Gastrocnemius medialis (tissue), 4 donors: ENCODE measurements at regions not wholly inside any gene's neighbourhood (a gene's known extent, or its start where the extent isn't known, plus 50 kb on each side); places are given as distances from the start of the nearest gene placed in this dataset.

Experiments
- ATAC-seq, 2 donors: fragments of 150-250 bp; one replicate each; pipeline ENCODE4 v1.9.1; 2016
- DNase-seq, 2 donors: peaks; one replicate each; pipeline ENCODE4 v3.0.0-alpha.2; 2019
- H3K27ac ChIP-seq, 4 donors: fragments of 200-600 bp; sonication (generic); 1 replicate in 1 of 4; 2 replicates in 3 of 4; pipeline ENCODE4 v1.5.1; 2016 to 2018; ENCODE audit warnings: mild to moderate bottlenecking in 2 of 4, moderate library complexity in 1 of 4
- H3K27me3 ChIP-seq, 3 donors: fragments of 200-600 bp; sonication (generic) in 2 of 3; 1 replicate in 1 of 3; 2 replicates in 2 of 3; pipeline versions ENCODE4 v1.5.1 to v1.6.0; 2016 to 2019; ENCODE audit warnings: mild to moderate bottlenecking in 1 of 3, moderate library complexity in 1 of 3
- H3K36me3 ChIP-seq, 2 donors: fragments of 200-600 bp; sonication (generic) in 1 of 2; one replicate each; pipeline ENCODE4 v1.5.1; 2017 to 2018
- H3K4me1 ChIP-seq, 2 donors: fragments of 200-600 bp; sonication (generic) in 1 of 2; one replicate each; pipeline ENCODE4 v1.5.1; 2016 to 2017; ENCODE audit warnings: mild to moderate bottlenecking in 2 of 2
- H3K4me3 ChIP-seq, 4 donors: fragments of 200-600 bp; sonication (generic) in 3 of 4; 1 replicate in 1 of 4; 2 replicates in 3 of 4; pipeline ENCODE4 v1.5.1; 2016 to 2019; ENCODE audit warnings: mild to moderate bottlenecking in 2 of 4
- H3K9me3 ChIP-seq, 3 donors: fragments of 200-600 bp; sonication (generic) in 2 of 3; 1 replicate in 1 of 3; 2 replicates in 2 of 3; pipeline ENCODE4 v1.5.1; 2016 to 2019
- CTCF ChIP-seq, 5 experiments: fragments of 450-650 bp in 3 of 5; fragments of 200-600 bp in 2 of 5; sonication (generic) in 2 of 5; IDR thresholded peaks in 4 of 5; conservative IDR thresholded peaks in 1 of 5; 1 replicate in 4 of 5; 2 replicates in 1 of 5; pipeline ENCODE4 v1.5.1; 2016 to 2019; ENCODE audit warnings: antibody characterized with exemption in 5 of 5, mild to moderate bottlenecking in 3 of 5, moderate library complexity in 3 of 5
- POLR2A ChIP-seq, 2 donors: fragments of 450-650 bp; IDR thresholded peaks; one replicate each; pipeline ENCODE4 v1.6.1; 2017; ENCODE audit warnings: antibody characterized with exemption in 2 of 2, mild to moderate bottlenecking in 2 of 2, moderate library complexity in 2 of 2
- in situ Hi-C, 4 donors: fragments of 200-750 bp; cut with MboI; loops; one replicate each; pipeline versions ENCODE4 v1.15.0 to v1.8.0; 2017; ENCODE audit warnings: low sequenced_read_pairs in 4 of 4
- intact Hi-C: fragments of 100-400 bp; cut with DNase I; formaldehyde crosslinking; loops from one replicate; pipeline ENCODE4 v1.15.1; 2023; ENCODE audit warnings: low total_unique reads

- TF ChIP-seq CTCF (IDR thresholded peaks at IDR 0.05 in 4 of 5, conservative IDR thresholded peaks at IDR 0.05 in 1 of 5), result no peak
- TF ChIP-seq POLR2A (IDR thresholded peaks at IDR 0.05), result no peak
- no peak overlapping the region for H3K4me3 ChIP-seq
- ATAC-seq, result no peak
- no peak overlapping the region for H3K27ac ChIP-seq
- DNase-seq, result no peak
- no peaks in the 10 kb centered on the region for H3K4me1 ChIP-seq
- in situ Hi-C loops, result no loop called here
- no peaks in the 10 kb centered on the region for H3K36me3 ChIP-seq
- intact Hi-C loops, result no loop called here
- H3K9me3 ChIP-seq, result no peaks in the 10 kb centered on the region
- no peaks in the 10 kb centered on the region for H3K27me3 ChIP-seq
Measured at GRCh38 chr12:19039515-19039914, 90.0 kb upstream of the PLEKHA5 start.

GRCh38 chr12:19042221-19042620, 87.3 kb upstream of the PLEKHA5 start:
- H3K4me3 ChIP-seq, result no peak overlapping the region
- H3K9me3 ChIP-seq, result no peaks in the 10 kb centered on the region
- ATAC-seq (no peak), DNase-seq (no peak)
- no peaks in the 10 kb centered on the region for H3K4me1 ChIP-seq
- intact Hi-C loops, result no loop called here
- no peaks in the 10 kb centered on the region for H3K27me3 ChIP-seq
- H3K27ac ChIP-seq, result no peak overlapping the region
- TF ChIP-seq POLR2A (IDR thresholded peaks at IDR 0.05) (no peak), CTCF (IDR thresholded peaks at IDR 0.05 in 4 of 5, conservative IDR thresholded peaks at IDR 0.05 in 1 of 5) (no peak)
- H3K36me3 ChIP-seq, result no peaks in the 10 kb centered on the region
- in situ Hi-C loops, result no loop called here

- Histone ChIP-seq H3K36me3 (no peaks in the 10 kb centered on the region), H3K9me3 (no peaks in the 10 kb centered on the region), H3K4me1 (no peaks in the 10 kb centered on the region), H3K27me3 (no peaks in the 10 kb centered on the region), H3K27ac (no peak overlapping the region), H3K4me3 (no peak overlapping the region)
- no peak for ATAC-seq
- TF ChIP-seq POLR2A (IDR thresholded peaks at IDR 0.05), result no peak
- DNase-seq, result no peak
- intact Hi-C loops (no loop called here), in situ Hi-C loops (no loop called here)
Measured at GRCh38 chr12:19044430-19044829, 85.1 kb upstream of the PLEKHA5 start.

GRCh38 chr12:19044891-19045290, 84.6 kb upstream of the PLEKHA5 start:
- no peak overlapping the region for H3K27ac ChIP-seq
- DNase-seq (no peak), ATAC-seq (no peak)
- no peaks in the 10 kb centered on the region for H3K4me1 ChIP-seq
- in situ Hi-C loops (no loop called here), intact Hi-C loops (no loop called here)
- H3K4me3 ChIP-seq, result no peak overlapping the region
- H3K27me3 ChIP-seq, result no peaks in the 10 kb centered on the region
- no peaks in the 10 kb centered on the region for H3K36me3 ChIP-seq
- H3K9me3 ChIP-seq, result no peaks in the 10 kb centered on the region
- TF ChIP-seq POLR2A (IDR thresholded peaks at IDR 0.05) (no peak), CTCF (IDR thresholded peaks at IDR 0.05 in 4 of 5, conservative IDR thresholded peaks at IDR 0.05 in 1 of 5) (no peak)

GRCh38 chr12:19045426-19045825, 84.1 kb upstream of the PLEKHA5 start:
- H3K4me1 ChIP-seq, result no peaks in the 10 kb centered on the region
- ATAC-seq (no peak), DNase-seq (no peak)
- no peak for TF ChIP-seq POLR2A (IDR thresholded peaks at IDR 0.05)
- no peak for TF ChIP-seq CTCF (IDR thresholded peaks at IDR 0.05 in 4 of 5, conservative IDR thresholded peaks at IDR 0.05 in 1 of 5)
- no peaks in the 10 kb centered on the region for H3K36me3 ChIP-seq
- intact Hi-C loops, result no loop called here
- no peaks in the 10 kb centered on the region for H3K27me3 ChIP-seq
- in situ Hi-C loops, result no loop called here
- H3K9me3 ChIP-seq, result no peaks in the 10 kb centered on the region
- H3K4me3 ChIP-seq, result no peak overlapping the region
- no peak overlapping the region for H3K27ac ChIP-seq
